Neural progenitor cell (in vitro differentiated cells): ENCODE measurements at regions not wholly inside any gene's neighbourhood (a gene's known extent, or its start where the extent isn't known, plus 50 kb on each side); places are given as distances from the start of the nearest gene placed in this dataset.

ENCODE experiments used
- DNase-seq: peaks from one replicate; pipeline ENCODE4 v3.0.0-alpha.2; 2016; ENCODE audit warnings: low spot score
- H2AFZ ChIP-seq: fragments of 200-600 bp; sonication (generic); replicated peaks from 2 replicates; pipeline ENCODE4 v1.6.1; 2016; ENCODE audit warnings: antibody characterized with exemption
- H3F3A ChIP-seq: fragments of 200-600 bp; sonication (generic); 2 replicates; pipeline ENCODE4 v1.6.1; 2016; ENCODE audit warnings: antibody characterized with exemption, low read depth
- H3K27ac ChIP-seq: fragments of 200-600 bp; sonication (generic); 2 replicates; pipeline ENCODE4 v1.5.1; 2016; ENCODE audit warnings: mild to moderate bottlenecking
- H3K27me3 ChIP-seq: fragments of 200-600 bp; sonication (generic); 2 replicates; pipeline ENCODE4 v1.6.1; 2016; ENCODE audit warnings: mild to moderate bottlenecking, moderate library complexity
- H3K36me3 ChIP-seq: fragments of 200-600 bp; sonication (generic); 2 replicates; pipeline ENCODE4 v1.5.1; 2016
- H3K4me1 ChIP-seq: fragments of 200-600 bp; sonication (generic); 2 replicates; pipeline ENCODE4 v1.6.1; 2016; ENCODE audit warnings: mixed run types
- H3K4me2 ChIP-seq: fragments of 200-600 bp; sonication (generic); 2 replicates; pipeline ENCODE4 v1.6.1; 2016
- H3K4me3 ChIP-seq: fragments of 200-600 bp; sonication (generic); 2 replicates; pipeline ENCODE4 v1.5.1; 2016
- H3K79me2 ChIP-seq: fragments of 200-600 bp; sonication (generic); 2 replicates; pipeline ENCODE4 v1.6.1; 2016; ENCODE audit warnings: low read depth
- H3K9ac ChIP-seq: fragments of 200-600 bp; sonication (generic); 2 replicates; pipeline ENCODE4 v1.6.1; 2016
- H3K9me3 ChIP-seq: fragments of 200-600 bp; sonication (generic); 2 replicates; pipeline ENCODE4 v1.5.1; 2016; ENCODE audit warnings: low read depth
- H4K20me1 ChIP-seq: fragments of 200-600 bp; sonication (generic); 2 replicates; pipeline ENCODE4 v1.6.1; 2016; ENCODE audit warnings: low read depth
- H3K27ac Mint-ChIP-seq: 3 replicates; pipeline ENCODE4 v1.8.0; 2021; ENCODE audit warnings: mixed read lengths
- H3K27me3 Mint-ChIP-seq: 2 replicates; pipeline ENCODE4 v1.8.0; 2022; ENCODE audit warnings: low read depth, mild to moderate bottlenecking, inconsistent platforms, moderate library complexity, mixed read lengths; ENCODE audit not compliant: insufficient read depth
- H3K36me3 Mint-ChIP-seq: 3 replicates; pipeline ENCODE4 v1.8.0; 2021; ENCODE audit warnings: mixed read lengths
- H3K4me1 Mint-ChIP-seq: 3 replicates; pipeline ENCODE4 v1.8.0; 2021; ENCODE audit warnings: mixed read lengths
- H3K4me3 Mint-ChIP-seq: 3 replicates; pipeline ENCODE4 v1.8.0; 2021; ENCODE audit warnings: mild to moderate bottlenecking, moderate library complexity, mixed read lengths
- H3K9me3 Mint-ChIP-seq: 3 replicates; pipeline ENCODE4 v1.8.0; 2020; ENCODE audit warnings: mixed read lengths
- CTCF ChIP-seq: fragments of 200-600 bp; sonication (generic); IDR thresholded peaks from 2 replicates; pipeline ENCODE4 v1.5.1; 2017; ENCODE audit warnings: antibody characterized with exemption, mild to moderate bottlenecking
- EZH2 ChIP-seq: fragments of 200-600 bp; sonication (generic); IDR thresholded peaks from 2 replicates; pipeline ENCODE4 v1.6.1; 2017; ENCODE audit warnings: antibody characterized with exemption, mild to moderate bottlenecking, moderate library complexity
- EZH2phosphoT487 ChIP-seq: fragments of 200-600 bp; sonication (generic); IDR thresholded peaks from 2 replicates; pipeline ENCODE4 v1.6.1; 2017; ENCODE audit warnings: antibody characterized with exemption

GRCh38 chr14:98244966-98245569 is 1026.9 kb downstream of the BCL11B start:
- H3K27me3 ChIP-seq, result no peaks in the 10 kb centered on the region
- no peaks in the 10 kb centered on the region for H3K9me3 ChIP-seq
- no peaks in the 10 kb centered on the region for H3F3A ChIP-seq
- TF ChIP-seq CTCF (no peak), EZH2 (no peak), EZH2phosphoT487 (no peak)
- no peaks in the 10 kb centered on the region for H3K79me2 ChIP-seq
- H3K9ac ChIP-seq, result no peak overlapping the region
- no peaks in the 10 kb centered on the region for H3K27me3 Mint-ChIP-seq
- no peak overlapping the region for H3K27ac ChIP-seq
- no peak overlapping the region for H3K27ac Mint-ChIP-seq
- H2AFZ ChIP-seq, result no peak overlapping the region
- no peak for DNase-seq
- no peak overlapping the region for H3K4me2 ChIP-seq
- no peaks in the 10 kb centered on the region for H3K36me3 Mint-ChIP-seq
- H3K4me3 Mint-ChIP-seq, result no peak overlapping the region
- no peaks in the 10 kb centered on the region for H3K36me3 ChIP-seq
- peaks cover 5% of the 10 kb centered on the region for H3K9me3 Mint-ChIP-seq
- H3K4me1 ChIP-seq, result no peaks in the 10 kb centered on the region
- H3K4me3 ChIP-seq, result no peak overlapping the region
- no peaks in the 10 kb centered on the region for H4K20me1 ChIP-seq
- no peaks in the 10 kb centered on the region for H3K4me1 Mint-ChIP-seq

GRCh38 chr14:98249057-98249456 is 1022.9 kb downstream of the BCL11B start:
- Mint-ChIP-seq H3K4me3 (no peak overlapping the region), H3K27me3 (no peaks in the 10 kb centered on the region), H3K36me3 (no peaks in the 10 kb centered on the region), H3K9me3 (peaks cover 5% of the 10 kb centered on the region), H3K4me1 (no peaks in the 10 kb centered on the region), H3K27ac (no peak overlapping the region)
- no peak overlapping the region for H3K4me2 ChIP-seq
- H3K36me3 ChIP-seq, result no peaks in the 10 kb centered on the region
- H3K27me3 ChIP-seq, result no peaks in the 10 kb centered on the region
- no peaks in the 10 kb centered on the region for H4K20me1 ChIP-seq
- no peak overlapping the region for H3K27ac ChIP-seq
- no peaks in the 10 kb centered on the region for H3F3A ChIP-seq
- no peak overlapping the region for H2AFZ ChIP-seq
- no peaks in the 10 kb centered on the region for H3K79me2 ChIP-seq
- H3K4me3 ChIP-seq, result no peak overlapping the region
- DNase-seq, result no peak
- no peak overlapping the region for H3K9ac ChIP-seq
- TF ChIP-seq EZH2phosphoT487 (no peak), EZH2 (no peak), CTCF (no peak)
- H3K4me1 ChIP-seq, result no peaks in the 10 kb centered on the region
- no peaks in the 10 kb centered on the region for H3K9me3 ChIP-seq

GRCh38 chr14:98249476-98249875 is 1022.5 kb downstream of the BCL11B start:
- Histone ChIP-seq H2AFZ (no peak overlapping the region), H3K9ac (no peak overlapping the region), H3K4me1 (no peaks in the 10 kb centered on the region), H3K27me3 (no peaks in the 10 kb centered on the region), H3F3A (no peaks in the 10 kb centered on the region), H4K20me1 (no peaks in the 10 kb centered on the region), H3K36me3 (no peaks in the 10 kb centered on the region), H3K4me3 (no peak overlapping the region), H3K9me3 (no peaks in the 10 kb centered on the region), H3K4me2 (no peak overlapping the region), H3K27ac (no peak overlapping the region), H3K79me2 (no peaks in the 10 kb centered on the region)
- Mint-ChIP-seq H3K36me3 (no peaks in the 10 kb centered on the region), H3K27me3 (no peaks in the 10 kb centered on the region), H3K4me3 (no peak overlapping the region), H3K27ac (no peak overlapping the region), H3K4me1 (no peaks in the 10 kb centered on the region), H3K9me3 (peaks cover 5% of the 10 kb centered on the region)
- no peak for DNase-seq
- TF ChIP-seq EZH2phosphoT487 (no peak), CTCF (no peak), EZH2 (no peak)
